ENCODE measurements at regions not wholly inside any gene's neighbourhood (a gene's known extent, or its start where the extent isn't known, plus 50 kb on each side); places are given as distances from the start of the nearest gene placed in this dataset.

DNA sequence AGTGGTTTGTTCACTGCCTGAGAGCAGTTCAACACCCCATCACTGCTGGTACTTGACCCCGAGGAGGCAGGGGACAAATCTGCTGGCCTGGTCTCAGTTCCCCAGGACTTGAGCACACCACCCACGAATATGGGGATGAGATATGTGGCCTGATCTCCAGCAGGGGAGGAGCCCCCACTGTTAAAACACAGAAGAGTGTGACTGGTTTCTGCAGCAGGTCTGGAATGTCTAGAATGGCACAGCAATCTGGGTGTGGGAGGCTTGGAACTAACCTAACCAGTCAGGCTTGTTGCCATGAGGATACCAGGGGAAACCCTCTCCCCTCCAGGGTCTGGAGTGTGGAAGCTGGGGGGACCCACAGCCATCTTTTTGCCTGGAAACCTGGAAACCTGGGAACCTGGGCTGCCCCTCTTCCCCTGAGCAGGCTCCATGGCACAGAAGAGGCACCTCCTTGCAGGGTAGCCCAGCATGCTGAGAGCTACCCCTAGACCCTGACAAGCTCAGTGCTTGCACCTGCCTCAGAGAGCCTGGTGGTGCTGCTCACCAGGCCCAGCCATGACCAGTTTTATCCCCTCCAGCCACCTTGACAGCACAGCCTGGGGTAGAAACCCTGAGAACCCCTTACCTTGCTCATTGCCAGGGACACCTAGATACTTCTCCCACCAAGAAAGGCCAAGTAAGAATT lies 273.8 kb downstream of the LIG4 start:
- Histone ChIP-seq H3T11ph (ENCODE audit: low read length) (no peak overlapping the region), H4K91ac (ENCODE audit: insufficient read length, low read depth, low read length) (no peak overlapping the region), H3K4me1 (ENCODE audit: insufficient read depth, low read length) (no peaks in the 10 kb centered on the region), H4K8ac (replicated peaks; ENCODE audit: insufficient read length, low read depth, low read length) (no peak overlapping the region), H3K27me3 (ENCODE audit: insufficient read depth, low read length) (no peaks in the 10 kb centered on the region), H2BK20ac (ENCODE audit: low read depth, low read length, poor library complexity, severe bottlenecking) (no peak overlapping the region), H3K27ac (ENCODE audit: insufficient read length, low read depth, low read length) (no peak overlapping the region), H3K79me2 (ENCODE audit: insufficient read depth, low read length) (no peaks in the 10 kb centered on the region), H3K18ac (ENCODE audit: insufficient read length, low read depth, low read length) (no peak overlapping the region), H2BK120ac (ENCODE audit: low read depth, low read length, poor library complexity, severe bottlenecking) (no peak overlapping the region), H4K5ac (ENCODE audit: insufficient read length, low read depth, low read length) (no peak overlapping the region), H3K56ac (ENCODE audit: insufficient read length, low read depth, low read length) (no peak overlapping the region), H3K14ac (ENCODE audit: insufficient read depth, low read length) (no peak overlapping the region), H3K9me3 (ENCODE audit: control insufficient read depth, low read depth, low read length) (no peaks in the 10 kb centered on the region), H3K4me2 (ENCODE audit: insufficient read depth, insufficient read length, low read length) (no peak overlapping the region), H3K23ac (ENCODE audit: insufficient read length, low read depth, low read length) (no peak overlapping the region), H3K79me1 (ENCODE audit: insufficient read depth, low read depth, low read length, poor library complexity, severe bottlenecking) (no peaks in the 10 kb centered on the region), H4K20me1 (ENCODE audit: control insufficient read depth, insufficient read depth, insufficient read length) (no peaks in the 10 kb centered on the region), H2BK5ac (ENCODE audit: insufficient read length, low read length) (no peak overlapping the region), H3K23me2 (ENCODE audit: insufficient read length, low read depth, low read length, poor library complexity, severe bottlenecking) (no peaks in the 10 kb centered on the region), H3K9ac (ENCODE audit: extremely low read depth, insufficient read length, low read length) (no peak overlapping the region), H2AFZ (ENCODE audit: low read length) (no peak overlapping the region), H3K4ac (ENCODE audit: low read depth, low read length) (no peak overlapping the region), H2BK15ac (ENCODE audit: low read depth, low read length) (no peak overlapping the region), H2AK5ac (ENCODE audit: insufficient read length, low read length) (no peak overlapping the region), H2BK12ac (ENCODE audit: insufficient read length, low read depth, low read length) (no peak overlapping the region)
- Mint-ChIP-seq H3K36me3 (ENCODE audit: insufficient read depth in 1 of 3, low read depth in 3 of 3) (no peaks in the 10 kb centered on the region), H3K27ac (peak overlapping the region in 1 of 3 experiments; percentile 81; a peak in 2 of 7 replicates), H3K9me3 (no peaks in the 10 kb centered on the region), H3K27me3 (ENCODE audit: low read depth) (no peaks in the 10 kb centered on the region), H3K4me1 (no peaks in the 10 kb centered on the region), H3K4me3 (no peak overlapping the region)
- DNase-seq, result no peak
- WGBS (ENCODE audit: extremely low coverage, insufficient read length, low lambda C conversion rate), result no CpG with 5 or more reads among the region's 2 CpGs
- TF ChIP-seq, protein P1, sequence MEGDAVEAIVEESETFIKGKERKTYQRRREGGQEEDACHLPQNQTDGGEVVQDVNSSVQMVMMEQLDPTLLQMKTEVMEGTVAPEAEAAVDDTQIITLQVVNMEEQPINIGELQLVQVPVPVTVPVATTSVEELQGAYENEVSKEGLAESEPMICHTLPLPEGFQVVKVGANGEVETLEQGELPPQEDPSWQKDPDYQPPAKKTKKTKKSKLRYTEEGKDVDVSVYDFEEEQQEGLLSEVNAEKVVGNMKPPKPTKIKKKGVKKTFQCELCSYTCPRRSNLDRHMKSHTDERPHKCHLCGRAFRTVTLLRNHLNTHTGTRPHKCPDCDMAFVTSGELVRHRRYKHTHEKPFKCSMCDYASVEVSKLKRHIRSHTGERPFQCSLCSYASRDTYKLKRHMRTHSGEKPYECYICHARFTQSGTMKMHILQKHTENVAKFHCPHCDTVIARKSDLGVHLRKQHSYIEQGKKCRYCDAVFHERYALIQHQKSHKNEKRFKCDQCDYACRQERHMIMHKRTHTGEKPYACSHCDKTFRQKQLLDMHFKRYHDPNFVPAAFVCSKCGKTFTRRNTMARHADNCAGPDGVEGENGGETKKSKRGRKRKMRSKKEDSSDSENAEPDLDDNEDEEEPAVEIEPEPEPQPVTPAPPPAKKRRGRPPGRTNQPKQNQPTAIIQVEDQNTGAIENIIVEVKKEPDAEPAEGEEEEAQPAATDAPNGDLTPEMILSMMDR (conservative IDR thresholded peaks at IDR 0.05), result no peak

Data from H9 (cell line).